MG63 (cell line): ENCODE measurements at regions not wholly inside any gene's neighbourhood (a gene's known extent, or its start where the extent isn't known, plus 50 kb on each side); places are given as distances from the start of the nearest gene placed in this dataset.

ENCODE experiments used
- DNase-seq: peaks from one replicate; pipeline ENCODE4 v3.0.0-alpha.2; 2020
- H3K27me3 ChIP-seq: fragments of 250-450 bp; sonication (Bioruptor Pico); 2 replicates; pipeline ENCODE4 v1.5.1; 2020; ENCODE audit warnings: mild to moderate bottlenecking, moderate library complexity
- H3K36me3 ChIP-seq: fragments of 250-450 bp; sonication (Bioruptor Pico); 2 replicates; pipeline ENCODE4 v1.5.1; 2020; ENCODE audit warnings: mild to moderate bottlenecking, moderate library complexity
- H3K4me3 ChIP-seq: fragments of 250-450 bp; sonication (Bioruptor Pico); 2 replicates; pipeline ENCODE4 v1.5.1; 2020; ENCODE audit warnings: mild to moderate bottlenecking, moderate library complexity
- H3K9me3 ChIP-seq: fragments of 250-450 bp; sonication (Bioruptor Pico); 2 replicates; pipeline ENCODE4 v1.5.1; 2020; ENCODE audit warnings: mild to moderate bottlenecking, moderate library complexity

DNA sequence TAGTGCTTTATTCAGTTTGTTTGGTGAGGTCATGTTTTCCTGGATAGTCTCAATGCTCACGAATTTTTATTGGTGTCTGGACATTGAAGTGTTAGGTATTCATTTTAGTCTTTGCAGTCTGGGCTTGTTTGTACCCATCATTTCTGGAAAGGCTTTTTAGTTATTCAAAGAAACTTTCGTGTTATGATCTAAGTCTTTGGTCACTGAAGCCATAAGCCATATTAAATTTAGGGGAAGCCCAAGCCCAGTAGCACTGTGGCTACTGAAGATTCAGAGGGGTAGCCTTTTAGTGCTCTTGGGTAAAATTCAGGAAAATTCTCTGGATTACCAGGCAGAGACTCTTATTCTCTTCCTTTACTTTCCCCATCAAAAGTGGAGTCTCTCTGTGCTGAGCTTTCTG, 56.2 kb upstream of the PEX5L start:
- Histone ChIP-seq H3K36me3 (no peaks in the 10 kb centered on the region), H3K9me3 (no peaks in the 10 kb centered on the region), H3K4me3 (no peak overlapping the region), H3K27me3 (no peaks in the 10 kb centered on the region)
- DNase-seq, result no peak

GRCh38 chr3:180093535-180093934, 56.8 kb upstream of the PEX5L start:
- no peaks in the 10 kb centered on the region for H3K27me3 ChIP-seq
- no peak for DNase-seq
- no peak overlapping the region for H3K4me3 ChIP-seq
- no peaks in the 10 kb centered on the region for H3K36me3 ChIP-seq
- H3K9me3 ChIP-seq, result no peaks in the 10 kb centered on the region

- Histone ChIP-seq H3K9me3 (no peaks in the 10 kb centered on the region), H3K36me3 (no peaks in the 10 kb centered on the region), H3K4me3 (no peak overlapping the region), H3K27me3 (no peaks in the 10 kb centered on the region)
- no peak for DNase-seq
Observed at GRCh38 chr3:180097626-180098025, 60.9 kb upstream of the PEX5L start.

GRCh38 chr3:180102134-180102533, 65.4 kb upstream of the PEX5L start:
- DNase-seq, result no peak
- Histone ChIP-seq H3K4me3 (no peak overlapping the region), H3K36me3 (no peaks in the 10 kb centered on the region), H3K27me3 (no peaks in the 10 kb centered on the region), H3K9me3 (no peaks in the 10 kb centered on the region)

DNA sequence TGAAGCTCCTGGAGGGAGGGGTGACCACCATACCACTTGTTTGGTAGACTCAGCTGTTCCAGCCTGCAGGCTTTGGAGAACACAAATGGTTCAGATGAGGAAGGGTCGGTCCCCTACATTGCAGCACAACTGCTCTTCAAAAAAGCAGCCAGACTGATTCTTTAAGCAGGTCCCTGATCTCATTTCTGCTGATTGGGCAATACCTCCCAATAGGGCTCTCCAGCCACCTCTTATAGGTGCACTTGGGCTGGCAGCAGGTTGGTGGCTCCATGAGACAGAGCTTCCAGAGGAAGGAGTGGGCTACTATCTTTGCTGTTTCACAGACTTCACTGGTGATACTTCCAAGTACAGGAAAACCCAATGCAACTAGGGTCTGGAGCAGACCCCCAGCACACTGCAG, 65.9 kb upstream of the PEX5L start:
- H3K9me3 ChIP-seq, result no peaks in the 10 kb centered on the region
- no peaks in the 10 kb centered on the region for H3K36me3 ChIP-seq
- H3K27me3 ChIP-seq, result no peaks in the 10 kb centered on the region
- no peak overlapping the region for H3K4me3 ChIP-seq
- DNase-seq, result no peak

DNA sequence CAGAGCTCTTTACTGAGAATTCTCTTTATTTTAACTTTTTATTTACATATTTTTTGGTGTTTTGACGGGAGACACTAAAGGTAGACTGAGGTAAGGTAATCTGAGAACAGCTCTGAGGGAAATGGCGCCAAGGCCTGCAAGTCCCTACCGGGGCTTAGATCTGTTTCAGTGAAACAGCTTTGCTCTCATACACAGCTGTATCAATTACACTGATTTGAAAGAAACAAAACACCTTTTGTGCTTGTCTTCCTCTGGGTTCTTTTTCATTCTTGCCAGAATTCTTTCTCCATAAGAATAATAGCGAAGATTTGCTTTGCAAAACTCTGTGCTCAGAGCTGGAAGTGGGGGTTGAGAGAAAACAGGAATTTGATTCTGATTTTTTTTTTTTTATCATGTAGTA, 79.5 kb upstream of the PEX5L start:
- Histone ChIP-seq H3K27me3 (no peaks in the 10 kb centered on the region), H3K4me3 (no peak overlapping the region), H3K9me3 (no peaks in the 10 kb centered on the region), H3K36me3 (no peaks in the 10 kb centered on the region)
- no peak for DNase-seq

DNA sequence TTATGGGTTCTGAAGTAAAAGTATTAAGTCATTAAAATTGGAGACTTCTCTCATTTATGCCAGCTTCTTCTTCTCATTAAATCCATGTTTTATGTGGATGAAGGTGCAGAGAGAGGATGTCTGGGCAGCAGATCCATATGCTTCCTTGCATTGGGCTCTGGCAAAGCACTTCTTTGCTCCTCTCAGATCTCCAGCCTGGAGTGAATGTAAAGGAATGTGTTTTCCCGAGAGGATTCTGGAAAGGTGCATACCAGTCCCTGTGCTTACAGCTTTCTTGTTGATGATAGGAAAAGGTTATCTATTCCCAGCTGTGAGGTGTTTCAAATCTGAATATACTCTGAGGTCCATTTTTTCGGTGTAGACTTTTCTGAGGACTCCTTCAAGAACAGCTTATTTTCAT, 79.9 kb upstream of the PEX5L start:
- no peaks in the 10 kb centered on the region for H3K9me3 ChIP-seq
- DNase-seq, result no peak
- H3K4me3 ChIP-seq, result no peak overlapping the region
- H3K36me3 ChIP-seq, result no peaks in the 10 kb centered on the region
- H3K27me3 ChIP-seq, result no peaks in the 10 kb centered on the region

DNA sequence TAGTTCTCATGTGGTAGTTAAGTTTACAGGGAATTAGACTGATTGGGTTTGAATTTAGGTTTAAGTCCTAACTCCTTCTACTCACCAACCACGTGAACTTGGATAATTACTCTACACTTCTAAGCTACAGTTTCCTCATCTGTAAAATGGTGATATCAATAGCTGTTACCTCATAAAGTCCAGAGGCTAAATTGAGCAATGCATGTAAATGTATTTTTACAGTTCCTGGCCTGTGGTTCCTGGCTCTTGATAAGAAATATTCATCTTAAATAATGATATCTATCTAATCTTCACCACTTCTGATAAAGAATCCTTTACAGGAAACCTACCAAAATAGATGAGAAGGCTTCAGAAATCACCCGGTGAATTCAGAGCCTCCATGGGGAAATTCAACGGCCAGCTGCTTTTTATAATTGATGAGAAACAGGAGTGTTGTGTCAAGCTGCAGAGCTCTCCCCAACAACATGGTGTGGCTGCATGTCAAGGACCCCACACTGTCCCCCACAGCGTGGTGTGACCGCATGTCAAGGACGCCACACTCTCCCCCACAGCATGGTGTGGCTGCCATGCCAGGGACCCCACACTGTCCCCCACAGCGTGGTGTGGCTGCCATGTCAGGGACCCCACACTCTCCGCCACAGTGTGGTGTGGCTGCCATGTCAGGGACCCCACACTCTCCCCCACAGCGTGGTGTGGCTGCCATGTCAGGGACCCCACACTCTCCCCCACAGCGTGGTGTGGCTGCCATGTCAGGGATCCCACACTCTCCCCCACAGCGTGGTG, 80.8 kb upstream of the PEX5L start:
- Histone ChIP-seq H3K4me3 (no peak overlapping the region), H3K36me3 (no peaks in the 10 kb centered on the region), H3K9me3 (no peaks in the 10 kb centered on the region), H3K27me3 (no peaks in the 10 kb centered on the region)
- DNase-seq, result no peak

GRCh38 chr3:180119567-180119966, 82.8 kb upstream of the PEX5L start:
- peaks cover 11% of the 10 kb centered on the region; the same call in 1 of the 2 replicates for H3K9me3 ChIP-seq
- H3K27me3 ChIP-seq, result no peaks in the 10 kb centered on the region
- DNase-seq, result no peak
- H3K4me3 ChIP-seq, result no peak overlapping the region
- H3K36me3 ChIP-seq, result no peaks in the 10 kb centered on the region

DNA sequence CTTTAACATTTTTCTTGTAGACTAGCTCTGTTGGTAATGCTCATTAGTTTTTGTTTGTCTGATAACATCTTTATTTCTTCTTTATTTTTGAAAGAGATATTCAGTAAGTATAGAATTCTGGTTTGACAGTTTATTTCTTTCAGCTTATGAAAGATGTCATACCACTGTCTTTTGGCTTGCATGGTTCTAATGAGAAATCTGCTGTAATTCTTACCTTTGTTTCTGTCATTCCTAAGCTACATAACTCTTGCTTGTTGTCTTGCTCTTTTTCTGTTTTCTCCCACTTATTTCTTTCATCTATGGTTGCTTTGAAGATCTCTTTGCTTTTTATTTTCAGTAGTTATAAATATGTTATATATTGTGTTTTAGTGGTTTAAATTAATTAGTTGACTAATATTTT, 87.2 kb upstream of the PEX5L start:
- H3K9me3 ChIP-seq, result peaks cover 15% of the 10 kb centered on the region; the same call in 1 of the 2 replicates
- H3K27me3 ChIP-seq, result no peaks in the 10 kb centered on the region
- no peak for DNase-seq
- H3K36me3 ChIP-seq, result no peaks in the 10 kb centered on the region
- H3K4me3 ChIP-seq, result no peak overlapping the region

DNA sequence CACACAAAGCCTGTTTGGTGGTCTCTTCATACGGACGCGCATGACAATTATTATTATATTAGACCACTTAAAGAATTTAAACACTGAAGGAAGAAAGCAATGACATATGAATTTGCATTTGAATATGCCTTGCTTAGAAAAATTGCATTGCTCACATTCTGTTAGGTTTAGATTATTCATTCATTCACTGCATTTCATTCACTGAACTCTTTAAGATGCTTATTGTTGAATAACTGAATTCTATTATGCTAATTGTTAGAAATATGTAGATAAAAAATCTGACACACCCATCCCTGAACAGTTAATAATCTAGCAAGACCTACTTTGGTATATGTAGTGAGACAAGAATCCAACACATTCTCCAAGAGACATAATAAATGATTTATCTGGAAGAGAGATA, 94.4 kb upstream of the PEX5L start:
- DNase-seq, result no peak
- Histone ChIP-seq H3K4me3 (no peak overlapping the region), H3K9me3 (no peaks in the 10 kb centered on the region; the same call in 1 of the 2 replicates), H3K27me3 (no peaks in the 10 kb centered on the region), H3K36me3 (no peaks in the 10 kb centered on the region)

- Histone ChIP-seq H3K9me3 (no peaks in the 10 kb centered on the region), H3K4me3 (no peak overlapping the region), H3K27me3 (no peaks in the 10 kb centered on the region), H3K36me3 (no peaks in the 10 kb centered on the region)
- no peak for DNase-seq
Observed at GRCh38 chr3:180135101-180135500, 98.4 kb upstream of the PEX5L start.

GRCh38 chr3:180138871-180139270, 102.1 kb upstream of the PEX5L start:
- DNase-seq, result no peak
- Histone ChIP-seq H3K36me3 (no peaks in the 10 kb centered on the region), H3K27me3 (no peaks in the 10 kb centered on the region), H3K4me3 (no peak overlapping the region), H3K9me3 (no peaks in the 10 kb centered on the region)

DNA sequence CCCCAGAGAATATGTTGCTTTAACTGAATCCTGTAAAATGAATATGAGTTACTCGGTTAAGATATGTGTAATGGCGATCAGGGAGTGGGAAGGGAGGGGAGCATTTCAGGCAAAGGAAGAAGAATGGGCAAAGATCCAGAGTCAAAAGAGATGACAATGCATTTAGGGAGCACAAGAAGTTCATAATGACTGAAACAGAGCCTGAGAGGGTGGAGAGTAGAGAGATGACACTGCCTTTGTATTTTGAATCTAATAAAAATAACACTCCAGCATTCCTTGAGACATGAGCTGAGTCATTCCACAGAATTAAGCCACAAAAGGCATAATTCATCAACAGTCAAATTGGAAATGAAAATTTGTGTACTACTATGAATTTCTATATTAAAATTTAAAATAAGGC, 105.3 kb upstream of the PEX5L start:
- DNase-seq, result no peak
- Histone ChIP-seq H3K9me3 (0 out of 2 replicates have a peak, but pooled peaks cover 2% of the 10 kb centered on the region), H3K4me3 (no peak overlapping the region), H3K36me3 (no peaks in the 10 kb centered on the region), H3K27me3 (no peaks in the 10 kb centered on the region)

DNA sequence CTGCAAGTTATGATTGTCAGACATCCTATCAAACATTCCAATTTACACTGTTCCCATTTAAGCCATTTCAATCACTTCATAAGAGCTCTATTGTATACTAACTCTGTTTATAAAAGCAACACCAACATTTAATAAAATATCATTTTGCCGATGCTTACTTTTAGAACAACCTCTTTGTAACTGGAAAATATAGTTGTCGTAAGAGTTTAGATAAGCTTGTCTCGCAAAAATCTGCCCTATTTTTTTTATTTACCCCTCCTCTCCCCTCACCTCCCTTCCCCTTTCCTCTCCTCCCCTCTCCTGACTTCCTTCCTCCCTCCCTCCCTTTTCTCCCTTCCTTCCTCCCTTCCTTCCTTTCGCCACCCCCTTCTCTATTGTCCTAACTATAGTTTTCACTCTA, 105.7 kb upstream of the PEX5L start:
- DNase-seq, result no peak
- no peaks in the 10 kb centered on the region for H3K27me3 ChIP-seq
- H3K36me3 ChIP-seq, result no peaks in the 10 kb centered on the region
- H3K4me3 ChIP-seq, result no peak overlapping the region
- 0 out of 2 replicates have a peak, but pooled peaks cover 2% of the 10 kb centered on the region for H3K9me3 ChIP-seq

- H3K36me3 ChIP-seq, result no peaks in the 10 kb centered on the region
- H3K4me3 ChIP-seq, result no peak overlapping the region
- no peak for DNase-seq
- H3K27me3 ChIP-seq, result no peaks in the 10 kb centered on the region
- H3K9me3 ChIP-seq, result no peaks in the 10 kb centered on the region
Observed at GRCh38 chr3:180161770-180162169, 125.0 kb upstream of the PEX5L start.

DNA sequence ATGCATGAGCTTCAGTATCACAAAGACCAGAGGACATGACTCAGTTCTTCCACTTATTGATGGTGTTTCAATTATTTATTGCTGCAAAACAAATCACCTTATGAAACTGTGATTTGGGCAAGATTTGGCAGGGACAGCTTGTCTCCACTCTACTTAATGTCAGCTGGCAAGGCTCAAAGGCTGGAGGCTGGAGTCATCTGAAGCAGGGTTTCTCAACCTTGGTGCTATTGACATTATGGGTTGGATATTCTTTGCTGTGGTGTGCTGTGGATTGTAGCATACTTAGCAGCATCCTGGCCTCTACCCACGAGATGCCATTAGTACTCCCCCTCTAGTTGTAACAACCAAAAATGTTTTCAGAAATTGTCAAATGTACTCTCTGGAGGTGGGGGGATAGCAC, 138.8 kb upstream of the PEX5L start:
- H3K4me3 ChIP-seq, result no peak overlapping the region
- H3K36me3 ChIP-seq, result no peaks in the 10 kb centered on the region
- DNase-seq, result no peak
- H3K27me3 ChIP-seq, result no peaks in the 10 kb centered on the region
- no peaks in the 10 kb centered on the region for H3K9me3 ChIP-seq

DNA sequence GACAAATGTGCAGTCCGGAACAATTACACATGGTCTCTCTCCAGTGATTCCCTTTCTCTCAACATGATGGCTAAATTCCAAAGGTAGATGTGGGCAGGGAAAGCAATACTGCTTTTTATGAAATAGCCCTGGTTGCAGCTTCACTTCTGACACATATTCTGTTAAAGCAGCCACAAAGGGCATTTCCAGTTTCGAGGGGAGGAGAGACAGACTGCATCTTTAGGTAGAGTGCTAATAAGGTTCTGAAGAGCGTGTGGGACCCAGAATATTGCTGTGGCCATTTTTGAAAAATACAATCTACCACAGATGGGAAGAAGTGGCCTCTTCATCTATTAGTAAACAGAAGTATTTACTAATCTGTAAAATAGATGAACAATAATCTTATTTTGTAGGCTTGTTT, 139.3 kb upstream of the PEX5L start:
- DNase-seq, result no peak
- Histone ChIP-seq H3K36me3 (no peaks in the 10 kb centered on the region), H3K27me3 (no peaks in the 10 kb centered on the region), H3K9me3 (no peaks in the 10 kb centered on the region), H3K4me3 (no peak overlapping the region)
